ENCODE measurements at regions not wholly inside any gene's neighbourhood (a gene's known extent, or its start where the extent isn't known, plus 50 kb on each side); places are given as distances from the start of the nearest gene placed in this dataset.
"Not testable (repeated sequence)": the region's sequence is repeated elsewhere in the genome, so short reads cannot be mapped to it uniquely, and the experiment has no call there.

GRCh38 chr1:117739504-117739903 lies 133.7 kb downstream of the TENT5C start:
- 92 to 97% methylated on average over 1 of the region's 1 CpG for WGBS, 2 donors
- intact Hi-C loops (cut with DNase I; ENCODE audit: low total_unique reads): no loop called here
- H3K4me3 ChIP-seq (ENCODE audit: low read depth, poor library complexity, severe bottlenecking): no peak overlapping the region
- TF ChIP-seq CTCF (IDR thresholded peaks at IDR 0.05) (no peak), POLR2A (IDR thresholded peaks at IDR 0.05) (no peak)
- no peak for DNase-seq (ENCODE audit: low spot score in 2 of 2)

GRCh38 chr1:117740496-117740895 lies 134.6 kb downstream of the TENT5C start:
- intact Hi-C loops (cut with DNase I; ENCODE audit: low total_unique reads): no loop called here
- 43 to 57% methylated on average over 3 of the region's 3 CpGs for WGBS, 2 donors
- no peak overlapping the region for H3K4me3 ChIP-seq (ENCODE audit: low read depth, poor library complexity, severe bottlenecking)
- TF ChIP-seq CTCF (IDR thresholded peaks at IDR 0.05) (no peak), POLR2A (IDR thresholded peaks at IDR 0.05) (no peak)
- DNase-seq (ENCODE audit: low spot score in 2 of 2): no peak

- H3K4me3 ChIP-seq (ENCODE audit: low read depth, poor library complexity, severe bottlenecking); DNase-seq (ENCODE audit: low spot score in 2 of 2); intact Hi-C loops (cut with DNase I; ENCODE audit: low total_unique reads): not testable (repeated sequence)
Observed at GRCh38 chr1:117746565-117746964, 140.7 kb downstream of the TENT5C start.

GRCh38 chr1:117747605-117748004 lies 141.8 kb downstream of the TENT5C start:
- intact Hi-C loops (cut with DNase I; ENCODE audit: low total_unique reads): no loop called here
- 79 to 83% methylated on average over 2 of the region's 2 CpGs for WGBS, 2 donors
- TF ChIP-seq CTCF (IDR thresholded peaks at IDR 0.05) (no peak), POLR2A (IDR thresholded peaks at IDR 0.05) (no peak)
- H3K4me3 ChIP-seq (ENCODE audit: low read depth, poor library complexity, severe bottlenecking): no peak overlapping the region
- DNase-seq (ENCODE audit: low spot score in 2 of 2): no peak

- TF ChIP-seq CTCF (IDR thresholded peaks at IDR 0.05): no peak
- no peak for TF ChIP-seq POLR2A (IDR thresholded peaks at IDR 0.05)
- no peak for DNase-seq (ENCODE audit: low spot score in 2 of 2)
- no peak overlapping the region for H3K4me3 ChIP-seq (ENCODE audit: low read depth, poor library complexity, severe bottlenecking)
- intact Hi-C loops (cut with DNase I; ENCODE audit: low total_unique reads): loop anchor here (10.0 kb wide), 1 partner anchor 217 kb away; no protein-coding TSS in a partner anchor
- WGBS, 2 donors: 82 to 83% methylated on average over 2 of the region's 2 CpGs
Observed at GRCh38 chr1:117751321-117751720, 145.5 kb downstream of the TENT5C start.

GRCh38 chr1:117752661-117753060 lies 146.8 kb downstream of the TENT5C start:
- H3K4me3 ChIP-seq (ENCODE audit: low read depth, poor library complexity, severe bottlenecking): no peak overlapping the region
- no peak for TF ChIP-seq CTCF (IDR thresholded peaks at IDR 0.05)
- no peak for TF ChIP-seq POLR2A (IDR thresholded peaks at IDR 0.05)
- no peak for DNase-seq (ENCODE audit: low spot score in 2 of 2)
- intact Hi-C loops (cut with DNase I; ENCODE audit: low total_unique reads): loop anchor here (10.0 kb wide), 1 partner anchor 218 kb away; no protein-coding TSS in a partner anchor

All from lower leg skin (tissue), 4 donors.